H9 (cell line): ENCODE measurements at regions not wholly inside any gene's neighbourhood (a gene's known extent, or its start where the extent isn't known, plus 50 kb on each side); places are given as distances from the start of the nearest gene placed in this dataset.

Experiments
- DNase-seq: peaks from one replicate; pipeline ENCODE4 v3.0.0-alpha.2; 2017
- H2AFZ ChIP-seq: one replicate; pipeline ENCODE4 v1.6.1; 2013; ENCODE audit warnings: mild to moderate bottlenecking, low read length, control low read depth, moderate library complexity
- H2AK5ac ChIP-seq: 2 replicates; pipeline ENCODE4 v1.6.1; 2013; ENCODE audit warnings: low read length, control low read depth, mixed read lengths; ENCODE audit not compliant: insufficient read length
- H2BK120ac ChIP-seq: one replicate; pipeline ENCODE4 v1.6.1; 2013; ENCODE audit warnings: low read depth, mild to moderate bottlenecking, low read length, control low read depth, inconsistent platforms; ENCODE audit not compliant: poor library complexity, severe bottlenecking
- H2BK12ac ChIP-seq: 2 replicates; pipeline ENCODE4 v1.6.1; 2013; ENCODE audit warnings: low read length, control low read depth, mixed read lengths, low read depth; ENCODE audit not compliant: insufficient read length
- H2BK15ac ChIP-seq: 2 replicates; pipeline ENCODE4 v1.6.1; 2013; ENCODE audit warnings: low read depth, low read length, control low read depth
- H2BK20ac ChIP-seq: one replicate; pipeline ENCODE4 v1.6.1; 2013; ENCODE audit warnings: low read depth, mild to moderate bottlenecking, low read length, control low read depth, inconsistent platforms; ENCODE audit not compliant: poor library complexity, severe bottlenecking
- H2BK5ac ChIP-seq: 2 replicates; pipeline ENCODE4 v1.6.1; 2013; ENCODE audit warnings: low read length, control low read depth, mixed read lengths; ENCODE audit not compliant: insufficient read length
- H3K14ac ChIP-seq: 2 replicates; pipeline ENCODE4 v1.6.1; 2013; ENCODE audit warnings: low read length, control low read depth; ENCODE audit not compliant: insufficient read depth
- H3K18ac ChIP-seq: 2 replicates; pipeline ENCODE4 v1.6.1; 2013; ENCODE audit warnings: low read depth, mild to moderate bottlenecking, mixed read lengths, low read length, control low read depth; ENCODE audit not compliant: insufficient read length
- H3K23ac ChIP-seq: 2 replicates; pipeline ENCODE4 v1.6.1; 2013; ENCODE audit warnings: low read length, control low read depth, mixed read lengths, low read depth; ENCODE audit not compliant: insufficient read length
- H3K23me2 ChIP-seq: 2 replicates; pipeline ENCODE4 v1.6.1; 2013; ENCODE audit warnings: low read depth, mild to moderate bottlenecking, mixed read lengths, low read length, control low read depth; ENCODE audit not compliant: insufficient read length, poor library complexity, severe bottlenecking
- H3K27ac ChIP-seq: 2 replicates; pipeline ENCODE4 v1.5.1; 2013; ENCODE audit warnings: low read length, control low read depth, mixed read lengths, low read depth; ENCODE audit not compliant: insufficient read length
- H3K27me3 ChIP-seq: 2 replicates; pipeline ENCODE4 v1.6.1; 2013; ENCODE audit warnings: low read length, control low read depth, inconsistent platforms; ENCODE audit not compliant: insufficient read depth
- H3K4ac ChIP-seq: 2 replicates; pipeline ENCODE4 v1.6.1; 2013; ENCODE audit warnings: low read depth, mild to moderate bottlenecking, control low read depth, inconsistent platforms, low read length, moderate library complexity
- H3K4me1 ChIP-seq: 2 replicates; pipeline ENCODE4 v1.6.1; 2013; ENCODE audit warnings: low read length, control low read depth, inconsistent platforms; ENCODE audit not compliant: insufficient read depth
- H3K4me2 ChIP-seq: 2 replicates; pipeline ENCODE4 v1.6.1; 2013; ENCODE audit warnings: low read length, control low read depth, mixed read lengths; ENCODE audit not compliant: insufficient read length, insufficient read depth
- H3K56ac ChIP-seq: 2 replicates; pipeline ENCODE4 v1.6.1; 2013; ENCODE audit warnings: low read depth, mild to moderate bottlenecking, mixed read lengths, low read length, control low read depth; ENCODE audit not compliant: insufficient read length
- H3K79me1 ChIP-seq: 2 replicates; pipeline ENCODE4 v1.6.1; 2013; ENCODE audit warnings: low read depth, mild to moderate bottlenecking, moderate library complexity, low read length, control low read depth, inconsistent platforms; ENCODE audit not compliant: insufficient read depth, poor library complexity, severe bottlenecking
- H3K79me2 ChIP-seq: 2 replicates; pipeline ENCODE4 v1.6.1; 2013; ENCODE audit warnings: low read length, control low read depth, inconsistent platforms; ENCODE audit not compliant: insufficient read depth
- H3K9ac ChIP-seq: 2 replicates; pipeline ENCODE4 v1.6.1; 2013; ENCODE audit warnings: low read length, control low read depth, mixed read lengths; ENCODE audit not compliant: insufficient read length; ENCODE audit errors: extremely low read depth
- H3K9me3 ChIP-seq: one replicate; pipeline ENCODE4 v1.6.1; 2013; ENCODE audit warnings: low read depth, low read length, inconsistent platforms; ENCODE audit not compliant: control insufficient read depth
- H3T11ph ChIP-seq: one replicate; pipeline ENCODE4 v1.6.1; 2013; ENCODE audit warnings: mild to moderate bottlenecking, low read length, control low read depth, inconsistent platforms
- H4K20me1 ChIP-seq: one replicate; pipeline ENCODE4 v1.6.1; 2013; ENCODE audit not compliant: control insufficient read depth, insufficient read length, insufficient read depth
- H4K5ac ChIP-seq: 2 replicates; pipeline ENCODE4 v1.6.1; 2013; ENCODE audit warnings: low read depth, mild to moderate bottlenecking, mixed read lengths, low read length, control low read depth; ENCODE audit not compliant: insufficient read length
- H4K8ac ChIP-seq: replicated peaks from 2 replicates; pipeline ENCODE4 v1.6.1; 2013; ENCODE audit warnings: low read length, control low read depth, mixed read lengths, low read depth; ENCODE audit not compliant: insufficient read length
- H4K91ac ChIP-seq: 2 replicates; pipeline ENCODE4 v1.6.1; 2013; ENCODE audit warnings: low read depth, mild to moderate bottlenecking, moderate library complexity, mixed read lengths, low read length, control low read depth; ENCODE audit not compliant: insufficient read length
- H3K27ac Mint-ChIP-seq, 3 experiments: 2 replicates in 2 of 3; 3 replicates in 1 of 3; pipeline ENCODE4 v1.8.0; 2020 to 2021; ENCODE audit warnings: mixed read lengths in 3 of 3, mild to moderate bottlenecking in 1 of 3, moderate library complexity in 1 of 3
- H3K27me3 Mint-ChIP-seq: 2 replicates; pipeline ENCODE4 v1.8.0; 2021; ENCODE audit warnings: low read depth, mild to moderate bottlenecking, moderate library complexity, mixed read lengths
- H3K36me3 Mint-ChIP-seq, 3 experiments: 2 replicates in 2 of 3; 3 replicates in 1 of 3; pipeline ENCODE4 v1.8.0; 2020 to 2021; ENCODE audit warnings: low read depth in 3 of 3, mixed read lengths in 3 of 3; ENCODE audit not compliant: insufficient read depth in 1 of 3
- H3K4me1 Mint-ChIP-seq, 2 experiments: 2 replicates each; pipeline ENCODE4 v1.8.0; 2020; ENCODE audit warnings: mixed read lengths in 2 of 2
- H3K4me3 Mint-ChIP-seq, 2 experiments: 2 replicates in 1 of 2; 3 replicates in 1 of 2; pipeline ENCODE4 v1.8.0; 2020 to 2021; ENCODE audit warnings: mild to moderate bottlenecking in 2 of 2, mixed read lengths in 2 of 2, moderate library complexity in 1 of 2
- H3K9me3 Mint-ChIP-seq, 2 experiments: 2 replicates in 1 of 2; 3 replicates in 1 of 2; pipeline ENCODE4 v1.8.0; 2020; ENCODE audit warnings: mild to moderate bottlenecking in 2 of 2, mixed read lengths in 2 of 2, moderate library complexity in 1 of 2
- CTCF ChIP-seq: fragments of 200-600 bp; sonication (generic); conservative IDR thresholded peaks from 3 replicates; pipeline ENCODE4 v1.8.0; 2021; ENCODE audit warnings: antibody characterized with exemption, mild to moderate bottlenecking
- WGBS: extraction: QIAGEN DNeasy Blood & Tissue Kit; methylation state at CpG from one replicate; pipeline ENCODE4 v1.1.7; 2013; ENCODE audit warnings: missing lambda C conversion rate, low lambda C conversion rate, mixed read lengths; ENCODE audit not compliant: insufficient read length; ENCODE audit errors: extremely low coverage; 5-methylcytosine and 5-hydroxymethylcytosine counted together

GRCh38 chr2:203646961-203647360, 59.5 kb upstream of the CD28 start:
- Histone ChIP-seq H3K79me1 (no peaks in the 10 kb centered on the region), H2AFZ (no peak overlapping the region), H3K79me2 (no peaks in the 10 kb centered on the region), H4K5ac (no peak overlapping the region), H3K27me3 (no peaks in the 10 kb centered on the region), H3K4me1 (no peaks in the 10 kb centered on the region), H2BK12ac (no peak overlapping the region), H3K14ac (no peak overlapping the region), H4K20me1 (no peaks in the 10 kb centered on the region), H2BK120ac (no peak overlapping the region), H3K27ac (no peak overlapping the region), H4K91ac (no peak overlapping the region), H3K9ac (no peak overlapping the region), H2BK20ac (no peak overlapping the region), H3K56ac (no peak overlapping the region), H2BK15ac (no peak overlapping the region), H2AK5ac (no peak overlapping the region), H3K9me3 (no peaks in the 10 kb centered on the region), H3K4me2 (no peak overlapping the region), H3K23me2 (no peaks in the 10 kb centered on the region), H3K18ac (no peak overlapping the region), H3K23ac (no peak overlapping the region), H3T11ph (no peak overlapping the region), H3K4ac (no peak overlapping the region), H4K8ac (no peak overlapping the region), H2BK5ac (no peak overlapping the region)
- no peak for DNase-seq
- no peak for TF ChIP-seq CTCF
- no peak overlapping the region for H3K4me3 Mint-ChIP-seq
- H3K36me3 Mint-ChIP-seq, result peaks cover 0 to 6% (median 3%) of the 10 kb centered on the region in 3 experiments; a peak in 2 of 7 replicates
- H3K9me3 Mint-ChIP-seq, result peaks cover 0 to 3% of the 10 kb centered on the region in 2 experiments; a peak in 2 of 5 replicates
- no CpG with 5 or more reads among the region's 5 CpGs for WGBS
- no peaks in the 10 kb centered on the region; the same call in 1 of the 2 replicates for H3K27me3 Mint-ChIP-seq
- H3K27ac Mint-ChIP-seq, result no peak overlapping the region
- peaks cover 5 to 8% of the 10 kb centered on the region in 2 experiments; a peak in 3 of 4 replicates for H3K4me1 Mint-ChIP-seq
